Amygdala (tissue), 56 donors: ENCODE measurements at regions not wholly inside any gene's neighbourhood (a gene's known extent, or its start where the extent isn't known, plus 50 kb on each side); places are given as distances from the start of the nearest gene placed in this dataset.

ENCODE experiments used
- DNase-seq, 56 donors: peaks; one replicate each; lab custom pipeline; 2025; lab: John Stamatoyannopoulos, UW

GRCh38 chr9:13902286-13903066, 411.5 kb downstream of the NFIB start:
- DNase-seq: no peak

- DNase-seq: no peak
Observed at GRCh38 chr9:13901176-13901575, 412.8 kb downstream of the NFIB start.

- DNase-seq: no peak
Observed at GRCh38 chr9:13900449-13900848, 413.5 kb downstream of the NFIB start.

GRCh38 chr9:13899924-13900323, 414.0 kb downstream of the NFIB start:
- no peak for DNase-seq

GRCh38 chr9:13898957-13899356, 415.0 kb downstream of the NFIB start:
- peak in 1 of 56 donors; percentile 3 for DNase-seq

- DNase-seq: no peak
Observed at GRCh38 chr9:13896922-13897835, 416.8 kb downstream of the NFIB start.

GRCh38 chr9:13896047-13896446, 417.9 kb downstream of the NFIB start:
- DNase-seq: no peak

- no peak for DNase-seq
Observed at GRCh38 chr9:13885258-13885657, 428.7 kb downstream of the NFIB start.

GRCh38 chr9:13879981-13880380, 434.0 kb downstream of the NFIB start:
- DNase-seq: no peak

- DNase-seq: no peak
Observed at GRCh38 chr9:13879011-13879410, 434.9 kb downstream of the NFIB start.

- no peak for DNase-seq
Observed at GRCh38 chr9:13878241-13878711, 435.7 kb downstream of the NFIB start.

- no peak for DNase-seq
Observed at GRCh38 chr9:13876741-13877140, 437.2 kb downstream of the NFIB start.

GRCh38 chr9:13873203-13873602, 440.7 kb downstream of the NFIB start:
- DNase-seq: no peak

GRCh38 chr9:13868336-13868735, 445.6 kb downstream of the NFIB start:
- no peak for DNase-seq

GRCh38 chr9:13865869-13866268, 448.1 kb downstream of the NFIB start:
- no peak for DNase-seq

GRCh38 chr9:13863112-13863511, 450.8 kb downstream of the NFIB start:
- DNase-seq: peak in 23 of 56 donors; percentile 1 to 54 (median 9)

- peak in 1 of 56 donors; percentile 0 for DNase-seq
Observed at GRCh38 chr9:13862654-13863053, 451.3 kb downstream of the NFIB start.

- no peak for DNase-seq
Observed at GRCh38 chr9:13860946-13861640, 452.8 kb downstream of the NFIB start.

- DNase-seq: no peak
Observed at GRCh38 chr9:13860019-13860418, 453.9 kb downstream of the NFIB start.

- no peak for DNase-seq
Observed at GRCh38 chr9:13857521-13857920, 456.4 kb downstream of the NFIB start.

- no peak for DNase-seq
Observed at GRCh38 chr9:13847270-13847669, 466.7 kb downstream of the NFIB start.
